CD4-positive, alpha-beta T cell (primary cell): ENCODE measurements at regions not wholly inside any gene's neighbourhood (a gene's known extent, or its start where the extent isn't known, plus 50 kb on each side); places are given as distances from the start of the nearest gene placed in this dataset.

ENCODE experiments used
- ATAC-seq: fragments of 200-7000 bp; cut with Tn5 transposase; one replicate; pipeline ENCODE4 v1.10.0; 2022; ENCODE audit warnings: mild to moderate bottlenecking; ENCODE audit not compliant: poor library complexity
- CTCF ChIA-PET: fragments of 350-600 bp; sonication (Branson Sonifier 250); formaldehyde crosslinking; loops from one replicate; lab custom pipeline; 2021; ENCODE audit warnings: antibody characterized with exemption, inconsistent platforms; lab: Charles Lee
- POLR2A ChIA-PET: fragments of 350-600 bp; sonication (Branson Sonifier 250); formaldehyde crosslinking; loops from one replicate; lab custom pipeline; 2021; ENCODE audit warnings: antibody characterized with exemption, inconsistent platforms; lab: Charles Lee
- DNase-seq, 14 experiments: peaks; one replicate each; pipeline ENCODE4 v3.0.0-alpha.2; 2013 to 2020; ENCODE audit warnings: mixed read lengths in 2 of 14
- H3K27ac ChIP-seq, 2 donors: one replicate each; pipeline versions ENCODE4 v1.5.1 to v1.7.0; 2013; ENCODE audit warnings: low read length in 2 of 2, low read depth in 1 of 2, mild to moderate bottlenecking in 1 of 2
- H3K27me3 ChIP-seq, 2 experiments: 1 replicate in 1 of 2; 2 replicates in 1 of 2; pipeline versions ENCODE4 v1.6.1 to v1.7.0; 2013; ENCODE audit warnings: low read length in 2 of 2, control low read depth in 1 of 2, mild to moderate bottlenecking in 1 of 2, moderate library complexity in 1 of 2; ENCODE audit not compliant: insufficient read depth in 2 of 2, control insufficient read depth in 1 of 2
- H3K36me3 ChIP-seq: one replicate; pipeline ENCODE4 v1.6.1; 2013; ENCODE audit warnings: low read length, control low read depth; ENCODE audit not compliant: insufficient read depth
- H3K4me1 ChIP-seq: one replicate; pipeline ENCODE4 v1.6.1; 2013; ENCODE audit warnings: low read length, control low read depth; ENCODE audit not compliant: insufficient read depth
- H3K4me3 ChIP-seq: one replicate; pipeline ENCODE4 v1.5.1; 2013; ENCODE audit warnings: mild to moderate bottlenecking, low read length, moderate library complexity
- H3K9me3 ChIP-seq, 2 experiments: 1 replicate in 1 of 2; 2 replicates in 1 of 2; pipeline versions ENCODE4 v1.6.1 to v1.7.0; 2013; ENCODE audit warnings: low read length in 2 of 2, mild to moderate bottlenecking in 2 of 2, control low read depth in 1 of 2, moderate library complexity in 1 of 2; ENCODE audit not compliant: control insufficient read depth in 1 of 2, insufficient read depth in 1 of 2
- H3K27ac Mint-ChIP-seq: one replicate; pipeline ENCODE4 v1.8.0; 2020; ENCODE audit warnings: mixed read lengths
- H3K27me3 Mint-ChIP-seq: one replicate; pipeline ENCODE4 v1.8.0; 2021; ENCODE audit warnings: mixed read lengths
- H3K36me3 Mint-ChIP-seq: one replicate; pipeline ENCODE4 v1.8.0; 2021; ENCODE audit warnings: low read depth, mixed read lengths
- H3K4me1 Mint-ChIP-seq: one replicate; pipeline ENCODE4 v1.8.0; 2021; ENCODE audit warnings: low read depth, mixed read lengths
- H3K4me3 Mint-ChIP-seq: one replicate; pipeline ENCODE4 v1.8.0; 2020; ENCODE audit warnings: mild to moderate bottlenecking, mixed read lengths
- H3K9me3 Mint-ChIP-seq: one replicate; pipeline ENCODE4 v1.8.0; 2020; ENCODE audit warnings: mixed read lengths
- intact Hi-C, 2 experiments: fragments of 100-400 bp; cut with DNase I in 1 of 2; cut with micrococcal nuclease in 1 of 2; formaldehyde crosslinking; loops; one replicate each; pipeline versions ENCODE4 v1.15.1 to v1.9.0; 2023 to 2025; cut with DNase I, micrococcal nuclease
- TF ChIP-seq, protein P1 (sequence below): fragments of 200-600 bp; IDR thresholded peaks from one replicate; pipeline ENCODE4 v1.8.0; 2022; ENCODE audit warnings: antibody characterized with exemption, mild to moderate bottlenecking

DNA sequence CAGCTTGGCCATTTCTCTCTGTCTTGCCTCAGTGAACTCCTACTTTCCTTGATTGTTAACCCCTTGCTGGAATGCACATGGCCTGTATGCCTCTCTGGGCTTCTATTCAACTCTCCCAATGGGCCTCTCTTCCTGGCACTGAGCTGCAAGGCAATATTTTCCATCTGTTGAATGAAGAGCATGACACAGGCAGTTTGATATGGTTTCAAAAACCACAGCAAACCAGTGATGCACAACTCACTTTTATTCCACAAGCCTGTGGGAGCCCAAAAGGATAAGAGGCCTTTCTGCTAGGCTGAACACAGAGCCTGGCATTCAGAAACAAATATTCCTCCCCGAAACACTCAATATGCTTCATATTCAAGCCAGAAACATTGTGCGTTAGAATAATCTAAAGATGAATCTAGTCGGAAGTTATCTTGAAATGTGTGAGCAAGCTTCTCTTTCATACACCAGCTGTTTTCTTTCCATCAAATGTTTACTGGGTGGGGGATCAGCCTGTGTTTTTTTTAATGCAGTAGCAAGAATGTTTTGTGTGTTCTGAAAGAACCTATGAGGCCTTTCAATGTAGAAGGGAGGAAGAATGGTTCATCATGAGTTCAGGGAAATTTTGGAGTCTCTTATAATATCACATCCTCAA is 443.1 kb upstream of the SPRY2 start:
- ChIA-PET POLR2A (no interaction called here), CTCF (interaction anchor here (0.7 kb wide), 1 partner anchor 606 kb away, joined by 3 read pairs; no protein-coding TSS in a partner anchor)
- Mint-ChIP-seq H3K4me1 (no peaks in the 10 kb centered on the region), H3K36me3 (no peaks in the 10 kb centered on the region), H3K9me3 (no peaks in the 10 kb centered on the region), H3K4me3 (no peak overlapping the region), H3K27me3 (no peaks in the 10 kb centered on the region), H3K27ac (no peak overlapping the region)
- ATAC-seq = no peak
- no peaks in the 10 kb centered on the region for H3K9me3 ChIP-seq
- DNase-seq = no peak
- H3K27ac ChIP-seq = no peak overlapping the region
- no peaks in the 10 kb centered on the region for H3K27me3 ChIP-seq
- H3K36me3 ChIP-seq = no peaks in the 10 kb centered on the region
- TF ChIP-seq, protein P1, sequence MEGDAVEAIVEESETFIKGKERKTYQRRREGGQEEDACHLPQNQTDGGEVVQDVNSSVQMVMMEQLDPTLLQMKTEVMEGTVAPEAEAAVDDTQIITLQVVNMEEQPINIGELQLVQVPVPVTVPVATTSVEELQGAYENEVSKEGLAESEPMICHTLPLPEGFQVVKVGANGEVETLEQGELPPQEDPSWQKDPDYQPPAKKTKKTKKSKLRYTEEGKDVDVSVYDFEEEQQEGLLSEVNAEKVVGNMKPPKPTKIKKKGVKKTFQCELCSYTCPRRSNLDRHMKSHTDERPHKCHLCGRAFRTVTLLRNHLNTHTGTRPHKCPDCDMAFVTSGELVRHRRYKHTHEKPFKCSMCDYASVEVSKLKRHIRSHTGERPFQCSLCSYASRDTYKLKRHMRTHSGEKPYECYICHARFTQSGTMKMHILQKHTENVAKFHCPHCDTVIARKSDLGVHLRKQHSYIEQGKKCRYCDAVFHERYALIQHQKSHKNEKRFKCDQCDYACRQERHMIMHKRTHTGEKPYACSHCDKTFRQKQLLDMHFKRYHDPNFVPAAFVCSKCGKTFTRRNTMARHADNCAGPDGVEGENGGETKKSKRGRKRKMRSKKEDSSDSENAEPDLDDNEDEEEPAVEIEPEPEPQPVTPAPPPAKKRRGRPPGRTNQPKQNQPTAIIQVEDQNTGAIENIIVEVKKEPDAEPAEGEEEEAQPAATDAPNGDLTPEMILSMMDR = no peak
- intact Hi-C loops = no loop called here
- H3K4me1 ChIP-seq = no peaks in the 10 kb centered on the region
- no peak overlapping the region for H3K4me3 ChIP-seq

DNA sequence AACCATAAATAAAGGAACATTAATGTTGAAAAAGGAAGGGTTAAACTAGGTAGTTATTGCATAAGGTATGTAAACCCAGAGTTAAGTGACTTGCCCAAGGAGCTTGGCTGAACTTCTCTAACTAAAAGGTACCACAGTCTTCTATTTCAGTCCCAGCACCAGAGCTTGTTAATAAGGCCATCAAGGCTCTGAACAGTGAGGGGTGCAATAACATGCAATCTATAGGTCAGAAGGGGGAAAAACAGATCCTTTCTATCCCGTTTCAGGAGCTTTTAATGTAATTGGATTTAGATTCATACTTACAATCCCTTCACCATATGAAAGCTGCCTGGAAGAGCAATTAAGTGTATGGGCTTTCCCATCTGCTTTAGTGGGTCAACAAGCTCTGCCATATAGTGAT is 441.5 kb upstream of the SPRY2 start:
- H3K27me3 Mint-ChIP-seq = no peaks in the 10 kb centered on the region

DNA sequence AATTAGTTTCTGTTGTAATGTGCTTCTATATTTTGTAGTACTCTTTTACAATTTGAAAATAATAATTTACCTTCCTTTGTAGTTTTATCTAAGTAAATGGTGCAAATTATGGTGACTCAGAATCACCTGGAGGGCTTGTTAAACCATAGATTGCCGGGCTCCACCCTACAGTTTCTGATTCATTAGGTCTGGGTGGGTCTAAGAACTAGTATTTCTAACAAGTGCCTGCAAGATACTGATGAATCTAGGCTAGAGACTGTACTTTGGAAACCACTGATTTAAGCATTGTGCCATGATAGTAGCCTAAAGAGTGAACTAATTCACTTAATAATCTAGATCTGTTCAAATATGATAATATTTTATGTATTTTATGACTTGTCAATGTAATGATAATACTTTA is 437.4 kb upstream of the SPRY2 start:
- Mint-ChIP-seq H3K36me3 (no peaks in the 10 kb centered on the region), H3K27me3 (no peaks in the 10 kb centered on the region), H3K9me3 (no peaks in the 10 kb centered on the region), H3K4me1 (no peaks in the 10 kb centered on the region), H3K4me3 (no peak overlapping the region), H3K27ac (no peak overlapping the region)
- ChIA-PET POLR2A (no interaction called here), CTCF (no interaction called here)
- H3K4me1 ChIP-seq = no peaks in the 10 kb centered on the region
- H3K9me3 ChIP-seq = no peaks in the 10 kb centered on the region
- H3K4me3 ChIP-seq = no peak overlapping the region
- DNase-seq (no peak), ATAC-seq (no peak)
- TF ChIP-seq, protein P1 = no peak
- H3K27ac ChIP-seq = no peak overlapping the region
- no peaks in the 10 kb centered on the region for H3K36me3 ChIP-seq
- intact Hi-C loops = no loop called here
- no peaks in the 10 kb centered on the region for H3K27me3 ChIP-seq

More for the DNA sequence above, 441.5 kb upstream of the SPRY2 start:
- CTCF ChIA-PET = no interaction called here
- Mint-ChIP-seq H3K4me1 (no peaks in the 10 kb centered on the region), H3K27ac (no peak overlapping the region), H3K4me3 (no peak overlapping the region), H3K36me3 (no peaks in the 10 kb centered on the region), H3K9me3 (no peaks in the 10 kb centered on the region)
- H3K4me1 ChIP-seq = no peaks in the 10 kb centered on the region
- ATAC-seq = no peak
- no peak overlapping the region for H3K4me3 ChIP-seq
- DNase-seq = no peak
- intact Hi-C loops = no loop called here
- H3K9me3 ChIP-seq = no peaks in the 10 kb centered on the region
- TF ChIP-seq, protein P1 = no peak
- POLR2A ChIA-PET = no interaction called here
- H3K27me3 ChIP-seq = no peaks in the 10 kb centered on the region
- H3K27ac ChIP-seq = no peak overlapping the region
- no peaks in the 10 kb centered on the region for H3K36me3 ChIP-seq
